LoVo (cell line): ENCODE measurements at regions not wholly inside any gene's neighbourhood (a gene's known extent, or its start where the extent isn't known, plus 50 kb on each side); places are given as distances from the start of the nearest gene placed in this dataset.

Experiments used
- DNase-seq: peaks from one replicate; pipeline ENCODE4 v3.0.0-alpha.2; 2016; ENCODE audit warnings: low spot score

DNA sequence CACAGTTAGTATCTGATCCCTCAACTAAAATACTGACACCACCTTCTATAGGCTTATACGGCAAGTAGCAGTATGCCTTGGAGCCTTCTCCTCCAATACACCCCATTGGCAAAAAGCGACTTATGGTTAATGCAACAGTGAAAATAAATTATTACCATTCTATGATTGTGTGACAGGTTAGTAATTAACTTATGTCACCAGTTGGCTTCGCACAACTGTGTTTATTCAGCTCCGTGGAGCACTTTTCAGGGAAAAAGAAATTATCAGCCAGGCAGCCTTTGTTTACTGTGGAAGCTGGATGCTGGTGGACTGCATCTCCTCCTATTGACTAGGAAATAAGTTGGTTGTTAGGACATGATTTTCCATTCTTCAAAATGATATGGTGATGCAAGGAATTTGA lies 833.8 kb upstream of the RBFOX1 start:
- no peak for DNase-seq

DNA sequence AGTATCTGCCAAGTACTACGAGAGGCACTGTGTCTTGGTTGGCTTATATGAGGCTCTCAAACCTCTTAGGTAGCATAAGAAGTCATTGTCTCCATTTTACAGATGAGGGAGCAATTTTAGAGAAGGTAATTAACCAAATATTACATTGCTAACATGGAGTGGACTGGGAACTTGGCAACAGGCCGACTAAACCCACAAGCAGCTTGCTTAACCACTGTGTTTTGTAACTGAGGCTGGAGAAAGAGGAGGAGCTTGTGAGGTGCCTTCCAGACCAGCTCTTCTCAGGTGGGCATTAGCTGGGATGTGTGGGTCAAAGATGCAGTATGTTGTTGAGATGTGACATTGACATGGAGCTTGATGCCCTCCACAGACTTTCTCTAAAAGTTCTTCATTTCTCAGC lies 835.6 kb upstream of the RBFOX1 start:
- no peak for DNase-seq

GRCh38 chr16:6495486-6496210 lies 837.0 kb upstream of the RBFOX1 start:
- DNase-seq = no peak

DNA sequence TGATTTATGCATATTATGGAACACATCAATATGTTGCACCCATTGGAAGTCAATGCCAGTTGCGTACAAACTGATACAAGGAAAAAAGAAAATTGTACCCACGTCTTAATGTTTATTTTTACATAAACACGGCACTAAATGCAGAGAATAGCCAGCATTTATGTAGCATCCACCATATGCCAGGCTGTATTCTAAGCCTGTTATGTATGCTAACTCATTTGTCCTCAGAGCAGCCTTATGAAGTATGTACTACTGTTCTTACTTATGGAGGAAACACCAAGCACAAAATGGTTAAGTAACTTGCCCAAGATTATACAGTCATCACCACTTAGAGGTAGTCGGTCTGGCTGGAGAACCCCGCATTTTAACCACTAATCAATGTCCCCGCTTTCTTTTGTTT lies 837.9 kb upstream of the RBFOX1 start:
- no peak for DNase-seq

DNA sequence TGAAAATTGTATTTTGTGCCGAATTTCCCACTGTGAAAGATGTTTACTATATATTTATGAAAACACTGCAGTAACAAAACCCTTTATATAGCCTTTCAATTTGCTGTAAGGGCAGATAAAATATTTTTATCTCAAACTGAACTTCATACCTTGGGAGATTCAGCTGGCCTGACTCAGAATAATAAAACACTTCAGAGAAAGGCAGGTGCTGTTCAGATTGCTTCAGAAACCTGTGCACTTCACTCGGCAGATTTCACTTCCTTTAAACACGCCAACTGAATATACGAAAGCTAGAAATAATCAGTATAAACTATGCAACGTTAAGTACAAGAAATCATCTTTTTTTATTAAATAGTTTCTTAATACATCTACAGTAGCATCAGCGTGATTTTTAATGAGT lies 839.1 kb upstream of the RBFOX1 start:
- DNase-seq = no peak

GRCh38 chr16:6492742-6493141 lies 839.9 kb upstream of the RBFOX1 start:
- DNase-seq = no peak

GRCh38 chr16:6484935-6485334 lies 847.7 kb upstream of the RBFOX1 start:
- DNase-seq = no peak

DNA sequence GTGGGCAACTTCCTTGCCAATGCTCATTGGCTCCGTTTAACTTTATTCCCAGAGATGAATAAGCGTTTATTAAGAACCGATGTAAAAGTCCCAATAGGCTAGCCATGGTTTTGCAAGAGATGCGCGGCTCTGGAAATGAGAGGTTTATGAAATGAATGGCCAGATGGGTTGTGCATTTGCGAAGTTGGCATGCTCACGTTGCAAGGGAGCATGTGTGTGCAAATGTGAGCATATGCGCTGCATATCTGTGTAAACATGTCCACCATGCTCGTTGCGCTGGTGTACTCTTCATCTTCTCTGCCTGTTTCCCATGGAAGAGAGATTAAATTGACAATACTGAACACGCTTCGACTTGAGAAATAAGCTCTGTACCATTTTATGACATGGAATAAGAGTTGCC lies 848.6 kb upstream of the RBFOX1 start:
- no peak for DNase-seq

DNA sequence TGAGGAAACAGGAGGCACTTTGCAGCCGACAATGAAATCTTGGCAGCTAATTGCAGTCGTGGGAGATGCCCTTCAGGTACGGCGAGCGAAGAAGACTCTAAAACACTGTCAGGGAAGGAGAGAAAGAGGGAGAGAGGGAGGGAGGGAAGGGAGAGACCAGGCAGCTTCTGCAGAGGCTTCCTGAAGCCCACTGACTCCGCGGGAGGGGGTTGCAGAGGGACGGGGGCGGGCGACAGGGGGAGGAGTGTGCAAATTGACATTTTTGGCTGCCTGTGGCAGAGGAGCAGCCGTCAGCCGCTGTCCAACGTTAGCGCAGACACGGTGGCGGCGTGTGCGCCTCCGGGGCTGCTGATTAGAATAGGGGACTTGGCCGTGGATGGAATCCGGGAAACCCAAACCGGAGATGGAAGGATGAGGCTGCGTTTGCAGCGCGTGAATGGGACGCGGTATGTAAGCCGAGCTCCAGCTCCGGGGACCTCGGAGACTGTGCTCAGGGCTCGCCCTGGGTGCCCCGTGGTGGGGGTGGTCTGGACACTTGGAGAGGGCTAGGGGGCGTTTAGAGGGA lies 849.1 kb upstream of the RBFOX1 start:
- no peak for DNase-seq

DNA sequence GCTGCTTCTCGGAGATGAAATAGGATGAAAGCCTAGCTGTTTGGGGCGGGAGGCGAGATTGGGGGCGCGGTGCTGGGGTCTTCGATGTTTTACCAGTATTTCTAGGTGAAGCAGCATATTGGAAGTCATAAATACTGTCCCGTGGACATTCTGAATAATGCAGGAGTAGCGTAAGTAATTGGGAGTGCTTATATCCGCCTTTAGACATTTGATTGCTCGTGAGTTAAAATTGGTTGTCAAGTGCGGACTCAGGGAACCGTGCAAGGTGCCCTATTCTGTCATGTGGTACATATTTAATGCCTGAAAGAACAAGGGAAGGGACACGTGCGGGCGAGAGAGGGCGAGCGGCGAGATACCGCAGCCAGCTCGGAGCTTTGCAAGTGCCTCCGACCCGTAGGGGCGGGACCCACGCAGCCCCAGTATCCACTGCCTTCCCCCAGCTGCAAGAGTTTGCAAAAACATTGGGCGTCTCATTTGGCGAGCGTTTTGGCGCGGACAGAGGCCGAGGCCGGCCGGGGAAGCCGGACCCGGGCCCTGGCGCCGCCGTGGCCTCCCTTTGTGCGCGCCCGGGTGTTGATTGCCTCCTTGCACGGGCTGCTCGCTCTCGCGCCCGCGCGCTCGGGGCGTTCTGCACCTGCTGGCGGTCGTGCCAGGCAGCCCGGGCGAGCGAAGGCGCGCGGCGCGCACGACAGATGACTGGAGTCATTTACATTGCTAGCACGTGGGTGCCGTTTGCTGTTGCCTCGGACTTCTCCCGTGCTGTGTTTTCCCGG lies 849.8 kb upstream of the RBFOX1 start:
- no peak for DNase-seq

DNA sequence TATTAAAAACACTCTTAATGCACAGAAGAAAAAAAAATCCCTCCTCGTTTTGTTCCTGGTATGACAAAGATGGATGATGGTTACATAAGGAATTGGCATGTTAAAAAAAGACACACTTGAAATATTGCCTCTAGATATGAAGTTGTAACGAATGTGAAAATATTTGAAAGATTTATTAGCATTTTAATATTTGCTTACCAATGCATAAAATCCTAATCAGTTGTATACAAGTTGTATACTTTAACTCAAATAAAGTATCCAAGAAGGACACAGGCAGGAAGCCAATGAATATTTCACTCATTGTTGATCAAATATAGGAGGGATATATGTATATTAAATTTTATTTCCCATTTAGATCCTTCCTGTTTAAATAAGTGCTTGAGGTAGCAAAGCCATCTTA lies 850.8 kb upstream of the RBFOX1 start:
- DNase-seq = no peak

- no peak for DNase-seq
Measured at GRCh38 chr16:6453742-6454141, 878.9 kb upstream of the RBFOX1 start.

DNA sequence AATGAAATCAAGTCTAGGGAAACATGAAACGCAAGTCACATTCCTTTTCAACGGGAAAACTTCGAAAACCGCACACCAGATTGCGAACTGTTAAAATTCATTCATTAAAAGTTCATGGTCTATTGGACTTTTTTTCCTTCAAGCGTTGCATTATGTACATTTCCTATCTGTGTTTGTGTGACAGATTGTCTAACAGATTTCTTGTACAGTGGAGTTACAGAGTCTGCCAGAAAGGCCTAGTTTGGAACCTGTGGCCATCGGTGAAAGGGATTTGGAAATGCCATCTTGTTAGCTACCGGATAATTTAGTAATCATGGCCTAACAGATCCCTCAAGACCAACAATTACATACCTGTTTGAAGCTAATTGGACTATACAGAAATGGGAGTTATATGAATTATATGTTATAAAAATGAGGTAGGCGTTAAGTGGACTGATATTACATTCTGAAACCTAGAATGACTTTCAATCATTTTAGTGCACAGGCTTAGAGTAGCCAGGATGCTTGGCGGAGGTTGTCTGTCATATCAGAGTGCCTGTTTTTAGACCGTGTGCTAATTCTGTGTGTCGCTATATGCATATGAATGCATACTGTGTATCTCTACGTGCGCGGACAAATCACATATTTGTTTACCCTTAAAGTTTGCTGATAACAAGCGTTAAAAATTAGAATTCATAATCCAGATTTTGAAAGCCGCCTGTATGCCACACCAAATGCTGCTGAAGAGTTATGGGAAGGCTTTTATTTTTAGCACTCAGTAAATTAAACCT lies 885.4 kb upstream of the RBFOX1 start:
- DNase-seq = no peak

DNA sequence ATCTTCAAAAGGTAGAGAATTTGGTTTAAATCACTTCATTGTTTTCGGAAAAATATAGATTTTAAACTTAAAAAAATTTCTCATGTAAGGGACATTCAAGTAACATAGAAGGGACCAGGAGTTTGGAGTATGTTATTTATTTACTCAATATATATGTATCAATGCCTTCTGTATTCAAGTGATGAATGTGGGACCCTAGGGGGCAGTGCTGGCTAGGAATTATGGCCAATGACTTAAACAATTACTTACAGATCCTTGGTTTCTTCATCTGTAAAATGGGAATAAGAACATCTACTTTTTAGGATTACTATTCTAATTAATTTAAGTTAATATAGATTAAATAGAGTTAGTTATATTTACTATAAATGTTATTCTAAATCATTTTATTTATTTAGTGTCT lies 886.3 kb upstream of the RBFOX1 start:
- DNase-seq = no peak

DNA sequence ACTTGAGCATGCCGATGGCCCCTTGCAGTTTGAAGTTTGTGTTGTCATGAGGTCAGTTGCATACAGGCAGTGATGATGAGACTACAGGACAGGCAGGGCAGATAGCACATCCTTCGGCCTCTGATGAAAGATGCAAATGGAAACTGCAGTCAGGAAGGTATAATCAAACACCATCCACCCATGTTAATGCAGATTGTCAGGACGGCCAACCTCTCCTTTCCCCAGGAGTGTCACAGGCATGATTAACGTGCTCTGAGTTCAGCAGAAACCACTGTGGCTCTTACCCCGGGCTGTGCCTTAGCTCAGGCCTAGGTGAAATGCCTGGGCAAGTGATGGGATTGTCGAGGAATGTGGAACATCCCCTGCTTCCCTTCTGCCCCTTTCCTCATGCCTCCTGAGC lies 893.5 kb upstream of the RBFOX1 start:
- DNase-seq = no peak

DNA sequence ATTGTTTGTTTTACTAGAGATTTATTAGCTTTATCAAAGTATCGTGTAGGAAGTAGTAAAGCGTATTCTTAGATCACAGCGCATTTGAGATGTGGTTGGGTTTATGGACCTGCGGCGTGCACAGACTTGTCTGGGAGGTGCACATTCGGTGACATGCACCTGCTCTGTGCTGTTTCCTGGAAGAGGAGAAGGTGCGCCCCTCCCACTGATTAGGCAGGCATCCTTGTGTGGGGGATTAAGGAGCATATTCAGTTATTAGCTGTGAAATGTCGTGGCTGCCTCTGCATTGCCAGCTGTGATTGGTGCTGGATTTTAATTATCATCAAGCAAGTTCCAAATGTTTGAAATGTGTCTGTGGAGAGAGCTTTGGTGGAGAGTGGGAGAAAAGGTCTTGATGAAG lies 903.8 kb upstream of the RBFOX1 start:
- DNase-seq = no peak

- DNase-seq = no peak
Measured at GRCh38 chr16:6427621-6428020, 905.0 kb upstream of the RBFOX1 start.

- DNase-seq = no peak
Measured at GRCh38 chr16:6407596-6407995, 925.0 kb upstream of the RBFOX1 start.

DNA sequence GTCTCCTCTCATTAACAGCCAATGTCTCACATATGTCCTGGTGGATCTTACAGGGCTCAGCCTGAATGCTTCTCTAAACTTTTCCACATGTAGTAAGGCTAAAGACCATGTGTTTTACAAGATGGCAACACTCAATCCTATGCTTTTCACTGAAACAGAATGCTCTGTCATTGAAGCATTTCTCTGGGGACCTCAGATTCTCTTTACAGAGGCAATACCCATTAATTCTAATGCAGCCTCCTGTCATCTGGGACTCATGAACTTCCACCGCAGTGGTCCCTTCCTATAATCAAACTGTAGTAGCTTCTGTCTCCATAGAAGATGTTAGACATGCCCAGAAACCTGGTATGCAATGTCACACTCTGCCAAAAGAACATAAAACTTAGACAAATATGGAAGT lies 926.6 kb upstream of the RBFOX1 start:
- DNase-seq = no peak

DNA sequence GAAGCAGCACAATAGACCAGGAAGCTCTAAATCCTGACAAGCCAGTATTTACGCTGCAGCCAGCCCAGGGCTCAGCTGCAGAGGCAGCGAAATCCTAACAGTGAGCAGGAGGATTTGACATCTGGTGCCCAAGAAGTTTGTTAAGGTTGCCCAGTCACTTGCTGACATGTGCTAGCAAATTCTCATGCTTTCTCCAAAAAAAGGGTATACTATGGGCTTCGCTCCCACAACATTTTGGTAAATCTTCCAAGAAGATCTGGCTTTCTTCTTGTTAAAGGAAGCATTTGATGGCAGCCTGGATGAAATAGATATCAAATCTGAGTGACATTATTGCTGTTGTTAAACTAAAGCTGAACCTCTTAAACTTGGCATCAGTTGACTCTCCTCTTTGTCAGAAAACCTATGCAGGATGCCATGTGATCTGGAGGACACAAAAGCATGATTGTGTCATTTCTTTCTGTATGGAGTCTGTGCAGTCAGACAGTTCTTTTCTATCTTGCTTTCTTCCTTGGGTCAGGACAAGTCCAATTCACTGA lies 949.7 kb upstream of the RBFOX1 start:
- no peak for DNase-seq

- no peak for DNase-seq
Measured at GRCh38 chr16:6381896-6382295, 950.7 kb upstream of the RBFOX1 start.

DNA sequence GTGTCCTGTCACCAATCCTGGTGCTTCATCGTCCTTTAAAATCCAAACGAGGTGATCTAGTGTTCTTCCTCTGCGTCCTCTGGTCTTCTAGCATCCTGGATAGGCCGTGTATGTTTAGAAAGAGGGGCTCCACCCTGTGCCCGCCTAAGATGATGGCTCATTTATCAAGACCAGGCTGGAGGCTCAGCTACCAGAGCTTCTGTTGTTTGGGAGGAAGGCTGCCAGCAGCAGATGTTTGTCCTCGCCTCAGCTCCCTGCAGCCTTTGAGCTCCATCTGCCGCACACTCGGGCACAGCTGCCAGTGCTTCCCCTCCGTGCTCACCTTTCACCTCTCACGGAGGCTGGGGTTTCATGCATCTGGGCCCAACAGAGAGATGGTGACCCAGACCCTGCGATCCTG lies 954.7 kb upstream of the RBFOX1 start:
- no peak for DNase-seq
